ENCODE measurements at regions not wholly inside any gene's neighbourhood (a gene's known extent, or its start where the extent isn't known, plus 50 kb on each side); places are given as distances from the start of the nearest gene placed in this dataset.

DNA sequence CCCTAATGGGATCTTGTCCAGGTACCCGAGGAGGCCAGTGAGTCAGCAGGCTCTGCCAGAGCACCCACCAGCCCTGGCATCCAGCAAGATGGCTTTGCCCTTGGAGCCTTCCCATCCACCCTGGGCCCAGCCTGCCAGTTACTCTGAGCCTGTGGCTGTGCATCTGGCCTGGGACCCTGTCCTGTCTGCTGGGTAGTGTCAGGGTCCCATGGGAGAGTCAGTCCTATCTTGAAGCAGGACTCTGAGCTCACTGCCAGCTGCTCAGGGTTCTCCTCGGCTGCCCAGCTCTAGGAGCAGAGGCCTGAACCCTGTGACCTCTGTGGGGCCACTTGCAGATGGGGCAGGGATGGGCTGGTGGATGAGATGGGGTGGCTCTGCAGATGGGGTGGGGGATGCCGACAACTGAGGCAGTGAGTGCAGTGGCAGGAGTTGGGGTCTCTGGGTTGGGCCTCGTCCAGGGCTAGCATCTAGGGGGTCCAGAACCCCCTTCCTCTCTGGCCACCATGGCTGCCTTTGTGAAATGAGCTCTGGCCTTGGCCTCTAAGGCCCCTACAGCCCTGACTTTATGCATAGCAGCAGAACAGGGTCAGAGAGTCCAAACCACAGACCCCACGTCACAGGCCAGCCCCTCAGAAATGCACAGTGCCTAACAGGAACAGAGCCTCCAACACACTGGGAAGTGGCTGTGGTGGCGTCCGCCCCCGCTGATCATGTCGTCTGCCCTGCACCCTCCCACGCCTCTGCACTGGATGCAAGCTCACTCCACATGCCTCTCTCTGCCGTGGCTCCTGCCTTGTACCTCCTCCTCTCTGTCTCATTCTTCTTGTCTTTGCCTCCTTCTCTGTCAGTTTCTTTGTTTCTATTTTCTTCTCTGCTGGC lies 88.1 kb upstream of the RET start:
- Histone ChIP-seq H3K36me3 (no peaks in the 10 kb centered on the region), H3K27me3 (replicated peaks; ENCODE audit: insufficient read depth) (no peaks in the 10 kb centered on the region), H3K27ac (no peak overlapping the region), H3K9me3 (no peaks in the 10 kb centered on the region), H3K4me3 (no peak overlapping the region), H3K4me1 (replicated peaks) (no peaks in the 10 kb centered on the region)
- 77% methylated on average over 10 of the region's 11 CpGs for WGBS
- DNase-seq (ENCODE audit: low spot score), result no peak
- TF ChIP-seq POLR2AphosphoS5 (IDR thresholded peaks at IDR 0.05) (no peak), POLR2A (IDR thresholded peaks at IDR 0.05) (no peak)
- TF ChIP-seq, protein P1, sequence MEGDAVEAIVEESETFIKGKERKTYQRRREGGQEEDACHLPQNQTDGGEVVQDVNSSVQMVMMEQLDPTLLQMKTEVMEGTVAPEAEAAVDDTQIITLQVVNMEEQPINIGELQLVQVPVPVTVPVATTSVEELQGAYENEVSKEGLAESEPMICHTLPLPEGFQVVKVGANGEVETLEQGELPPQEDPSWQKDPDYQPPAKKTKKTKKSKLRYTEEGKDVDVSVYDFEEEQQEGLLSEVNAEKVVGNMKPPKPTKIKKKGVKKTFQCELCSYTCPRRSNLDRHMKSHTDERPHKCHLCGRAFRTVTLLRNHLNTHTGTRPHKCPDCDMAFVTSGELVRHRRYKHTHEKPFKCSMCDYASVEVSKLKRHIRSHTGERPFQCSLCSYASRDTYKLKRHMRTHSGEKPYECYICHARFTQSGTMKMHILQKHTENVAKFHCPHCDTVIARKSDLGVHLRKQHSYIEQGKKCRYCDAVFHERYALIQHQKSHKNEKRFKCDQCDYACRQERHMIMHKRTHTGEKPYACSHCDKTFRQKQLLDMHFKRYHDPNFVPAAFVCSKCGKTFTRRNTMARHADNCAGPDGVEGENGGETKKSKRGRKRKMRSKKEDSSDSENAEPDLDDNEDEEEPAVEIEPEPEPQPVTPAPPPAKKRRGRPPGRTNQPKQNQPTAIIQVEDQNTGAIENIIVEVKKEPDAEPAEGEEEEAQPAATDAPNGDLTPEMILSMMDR (IDR thresholded peaks at IDR 0.05), result no peak
- intact Hi-C loops (cut with DNase I), result no loop called here

DNA sequence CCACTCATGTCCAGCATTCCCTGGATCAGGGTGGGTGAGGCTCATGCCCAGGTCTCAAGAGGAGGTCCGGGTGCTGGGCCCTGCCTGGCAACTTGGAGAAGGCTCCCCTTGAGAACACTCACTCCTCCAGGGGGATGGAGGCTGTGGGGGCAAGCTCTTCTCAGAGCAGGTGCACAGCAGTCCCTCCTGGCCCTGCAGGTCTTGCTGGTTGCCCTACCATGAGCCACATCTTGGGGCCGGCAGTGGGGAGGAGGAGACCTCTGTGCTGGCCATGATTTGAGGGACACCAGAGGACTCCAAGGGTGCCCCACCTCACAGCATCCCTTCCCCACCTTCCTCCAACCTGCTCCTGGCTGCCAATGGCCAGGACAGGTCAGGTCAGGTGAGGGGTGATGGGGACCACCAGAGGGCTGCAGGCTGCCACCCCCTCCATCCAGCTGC lies 87.4 kb upstream of the RET start:
- Histone ChIP-seq H3K36me3 (no peaks in the 10 kb centered on the region), H3K4me1 (replicated peaks) (no peaks in the 10 kb centered on the region), H3K9me3 (no peaks in the 10 kb centered on the region), H3K4me3 (no peak overlapping the region), H3K27me3 (replicated peaks; ENCODE audit: insufficient read depth) (no peaks in the 10 kb centered on the region), H3K27ac (no peak overlapping the region)
- WGBS, result 96% methylated on average over 2 of the region's 2 CpGs
- intact Hi-C loops (cut with DNase I), result no loop called here
- DNase-seq (ENCODE audit: low spot score), result no peak
- TF ChIP-seq POLR2A (IDR thresholded peaks at IDR 0.05) (no peak), POLR2AphosphoS5 (IDR thresholded peaks at IDR 0.05) (no peak)
- TF ChIP-seq, protein P1 (IDR thresholded peaks at IDR 0.05), result no peak

DNA sequence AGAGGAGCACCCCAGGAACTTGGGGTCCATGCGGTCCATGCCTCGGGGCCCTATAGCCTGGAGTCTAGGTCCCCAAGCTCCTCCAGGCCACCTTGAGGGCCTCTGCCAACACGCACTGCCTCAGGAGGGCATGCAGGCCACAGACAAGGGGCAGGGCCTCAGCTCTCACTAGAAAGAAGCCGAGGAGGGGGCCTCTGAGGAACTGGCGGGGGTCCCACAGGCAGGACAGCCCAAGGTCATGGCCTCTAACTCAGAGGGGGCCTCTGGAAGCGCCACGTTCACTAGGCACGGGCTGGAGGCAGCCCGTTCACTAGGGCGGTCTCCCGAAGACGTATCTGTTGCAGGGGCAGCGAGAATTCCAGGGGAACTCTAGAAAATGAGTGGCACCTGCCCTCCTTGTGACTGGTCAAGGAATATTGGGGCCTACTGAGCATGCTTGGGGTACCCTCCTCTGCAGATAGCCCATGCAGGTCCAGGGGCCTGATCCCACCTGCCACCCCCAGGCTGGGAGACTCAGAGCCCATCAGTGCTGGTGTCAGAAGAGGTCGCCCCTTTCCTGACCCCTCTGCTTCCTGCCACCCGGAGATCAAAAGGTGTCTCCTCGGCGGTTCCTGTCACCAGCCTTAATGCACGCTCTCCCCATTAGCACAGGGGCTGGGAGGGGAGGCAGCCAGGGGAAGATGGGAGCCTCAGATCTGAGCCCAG lies 86.7 kb upstream of the RET start:
- H3K4me3 ChIP-seq, result no peak overlapping the region
- TF ChIP-seq, protein P1 (IDR thresholded peaks at IDR 0.05), result no peak
- TF ChIP-seq POLR2A (IDR thresholded peaks at IDR 0.05) (no peak), POLR2AphosphoS5 (IDR thresholded peaks at IDR 0.05) (no peak)
- no peaks in the 10 kb centered on the region for H3K36me3 ChIP-seq
- no peaks in the 10 kb centered on the region for H3K9me3 ChIP-seq
- intact Hi-C loops (cut with DNase I), result no loop called here
- 86% methylated on average over 18 of the region's 18 CpGs for WGBS
- no peak for DNase-seq (ENCODE audit: low spot score)
- H3K4me1 ChIP-seq (replicated peaks), result no peaks in the 10 kb centered on the region
- no peak overlapping the region for H3K27ac ChIP-seq
- H3K27me3 ChIP-seq (replicated peaks; ENCODE audit: insufficient read depth), result no peaks in the 10 kb centered on the region

DNA sequence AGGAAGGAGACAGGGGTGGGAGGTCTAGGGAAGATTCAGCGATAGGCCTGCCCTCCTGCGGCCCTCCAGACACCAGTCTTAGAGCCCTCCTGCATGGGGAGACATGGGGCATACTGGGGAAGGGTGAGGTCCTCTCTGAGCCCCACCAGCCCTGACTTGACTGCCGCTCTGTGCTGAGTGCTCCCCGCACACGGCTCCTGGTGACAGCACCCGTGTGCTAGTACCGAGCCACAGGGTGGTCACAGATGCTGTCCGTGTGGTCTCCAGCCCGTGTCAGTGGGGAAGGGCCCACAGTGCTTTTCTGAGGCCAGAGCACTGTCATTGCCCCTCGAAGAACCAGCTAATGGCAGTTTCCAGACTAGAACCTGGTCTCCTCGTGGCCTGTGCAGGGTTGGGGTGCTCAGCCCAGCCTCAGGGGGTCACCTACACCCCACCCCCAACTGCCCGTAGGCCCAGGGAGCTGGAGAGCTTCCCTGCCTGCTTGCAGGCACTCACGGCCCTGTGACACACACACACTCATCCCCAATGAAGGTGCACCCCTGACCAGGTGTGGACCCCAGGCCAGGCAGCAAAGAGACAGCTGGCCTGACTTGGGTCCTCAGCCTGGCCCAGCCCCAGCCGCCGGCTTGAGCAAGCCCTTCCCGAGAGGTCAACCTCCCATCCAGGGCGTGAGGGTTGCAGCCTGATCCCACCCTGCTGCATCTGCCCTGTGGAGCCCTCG lies 86.0 kb upstream of the RET start:
- no peak overlapping the region for H3K4me3 ChIP-seq
- 88% methylated on average over 18 of the region's 18 CpGs for WGBS
- H3K36me3 ChIP-seq, result no peaks in the 10 kb centered on the region
- H3K9me3 ChIP-seq, result no peaks in the 10 kb centered on the region
- intact Hi-C loops (cut with DNase I), result no loop called here
- H3K27me3 ChIP-seq (replicated peaks; ENCODE audit: insufficient read depth), result no peaks in the 10 kb centered on the region
- H3K27ac ChIP-seq, result no peak overlapping the region
- no peaks in the 10 kb centered on the region for H3K4me1 ChIP-seq (replicated peaks)
- no peak for DNase-seq (ENCODE audit: low spot score)
- TF ChIP-seq POLR2AphosphoS5 (IDR thresholded peaks at IDR 0.05) (no peak), POLR2A (IDR thresholded peaks at IDR 0.05) (no peak)
- TF ChIP-seq, protein P1 (IDR thresholded peaks at IDR 0.05), result no peak

Measured in prostate gland (tissue), 2 donors.